ENCODE measurements at regions not wholly inside any gene's neighbourhood (a gene's known extent, or its start where the extent isn't known, plus 50 kb on each side); places are given as distances from the start of the nearest gene placed in this dataset.

DNA sequence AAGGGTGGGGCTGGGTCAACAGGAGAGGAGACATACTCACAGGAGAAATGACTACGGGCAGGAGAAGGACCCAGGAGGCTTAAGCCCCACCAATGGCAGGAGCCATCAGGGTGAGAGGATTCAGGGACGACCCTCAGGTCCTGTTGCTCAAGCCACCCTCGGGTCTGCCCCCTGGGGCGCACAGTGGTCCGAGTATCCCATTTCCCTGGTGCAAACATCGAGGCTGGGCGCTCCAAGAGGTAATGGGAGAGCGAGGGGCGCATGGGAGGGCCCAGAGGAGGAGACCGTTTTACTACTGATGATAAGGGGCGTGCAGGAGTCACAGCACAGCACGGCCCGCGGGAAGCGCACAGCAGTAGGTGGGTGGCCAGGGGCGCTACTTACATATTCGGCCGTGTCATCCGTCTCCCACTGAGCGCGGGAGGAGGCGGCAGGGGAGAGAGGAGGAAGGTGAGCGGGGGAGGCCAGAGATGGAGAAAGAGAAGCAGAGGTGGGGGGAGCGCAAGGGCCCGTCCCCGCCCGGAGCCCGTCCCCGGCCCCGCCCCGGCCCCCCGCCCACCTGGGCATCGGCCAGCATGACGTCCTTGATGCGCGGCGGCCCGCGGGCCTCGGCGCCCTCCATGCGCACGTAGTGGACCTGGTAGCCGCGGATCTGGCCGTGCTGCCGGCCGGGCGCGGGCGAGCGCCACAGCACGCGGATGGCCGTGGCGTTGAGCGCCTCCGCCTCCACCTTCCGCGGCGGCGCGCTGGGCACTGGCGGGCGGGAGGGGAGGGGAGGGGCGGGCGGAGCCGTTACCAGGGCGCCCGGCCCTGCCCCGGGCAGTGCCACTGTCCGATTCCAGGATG is 111.5 kb downstream of the PTPRS start:
- TF ChIP-seq EZH2 (IDR thresholded peaks at IDR 0.05; ENCODE audit: insufficient read depth, poor library complexity, severe bottlenecking) (no peak), EZH2phosphoT487 (IDR thresholded peaks at IDR 0.05; ENCODE audit: insufficient read depth, low read depth) (no peak)
